Spleen (tissue), 11 donors: ENCODE measurements at regions not wholly inside any gene's neighbourhood (a gene's known extent, or its start where the extent isn't known, plus 50 kb on each side); places are given as distances from the start of the nearest gene placed in this dataset.

ENCODE experiments used
- DNase-seq: peaks from one replicate; pipeline ENCODE4 v3.0.0-alpha.2; 2020
- H3K27ac ChIP-seq, 8 donors: fragments of 200-600 bp; sonication (generic) in 7 of 8; 1 replicate in 4 of 8; 2 replicates in 4 of 8; pipeline versions ENCODE4 v1.5.0 to v1.8.0; 2016 to 2021; ENCODE audit warnings: inconsistent platforms in 4 of 8, mild to moderate bottlenecking in 4 of 8, moderate library complexity in 1 of 8
- H3K27me3 ChIP-seq, 7 donors: fragments of 200-600 bp; sonication (generic) in 6 of 7; replicated peaks in 1 of 7; 1 replicate in 4 of 7; 2 replicates in 3 of 7; pipeline versions ENCODE4 v1.5.0 to v1.8.0; 2016 to 2021; ENCODE audit warnings: inconsistent platforms in 3 of 7, mild to moderate bottlenecking in 1 of 7
- H3K36me3 ChIP-seq, 6 donors: fragments of 200-600 bp; sonication (generic) in 5 of 6; 1 replicate in 4 of 6; 2 replicates in 2 of 6; pipeline versions ENCODE4 v1.5.0 to v1.8.0; 2016 to 2021; ENCODE audit warnings: inconsistent platforms in 2 of 6
- H3K4me1 ChIP-seq, 6 donors: fragments of 200-600 bp; sonication (generic) in 5 of 6; 1 replicate in 3 of 6; 2 replicates in 3 of 6; pipeline versions ENCODE4 v1.5.0 to v1.8.0; 2016 to 2021; ENCODE audit warnings: inconsistent platforms in 3 of 6
- H3K4me3 ChIP-seq, 8 donors: fragments of 200-600 bp; sonication (generic) in 7 of 8; 1 replicate in 4 of 8; 2 replicates in 4 of 8; pipeline versions ENCODE4 v1.5.0 to v1.8.0; 2016 to 2021; ENCODE audit warnings: inconsistent platforms in 4 of 8, mild to moderate bottlenecking in 4 of 8, moderate library complexity in 2 of 8
- H3K9me3 ChIP-seq, 8 donors: fragments of 200-600 bp; sonication (generic) in 7 of 8; 1 replicate in 4 of 8; 2 replicates in 4 of 8; pipeline versions ENCODE4 v1.5.0 to v1.8.0; 2016 to 2021; ENCODE audit warnings: inconsistent platforms in 4 of 8
- CTCF ChIP-seq, 11 experiments: fragments of 200-600 bp in 7 of 11; fragments of 450-650 bp in 4 of 11; sonication (generic) in 4 of 11; IDR thresholded peaks in 8 of 11; conservative IDR thresholded peaks in 3 of 11; 1 replicate in 7 of 11; 2 replicates in 4 of 11; pipeline versions ENCODE4 v1.4.0 to v1.8.0; 2016 to 2021; ENCODE audit warnings: antibody characterized with exemption in 11 of 11, inconsistent platforms in 4 of 11, mild to moderate bottlenecking in 1 of 11
- POLR2A ChIP-seq, 3 donors: fragments of 450-650 bp; IDR thresholded peaks; one replicate each; pipeline ENCODE4 v1.5.1; 2017; ENCODE audit warnings: antibody characterized with exemption in 3 of 3, mild to moderate bottlenecking in 1 of 3
- POLR2AphosphoS5 ChIP-seq, 3 donors: sonication (generic); formaldehyde crosslinking; IDR thresholded peaks; one replicate each; pipeline ENCODE4 v1.5.1; 2017; ENCODE audit warnings: antibody characterized with exemption in 3 of 3
- WGBS, 5 donors: extraction: QIAGEN DNeasy Blood & Tissue Kit in 3 of 5; methylation state at CpG; one replicate each; pipeline versions ENCODE4 v1.1.5 to v1.1.7; 2013 to 2018; 5-methylcytosine and 5-hydroxymethylcytosine counted together
- intact Hi-C: fragments of 100-400 bp; cut with DNase I; formaldehyde crosslinking; loops from one replicate; pipeline ENCODE4 v1.15.0; 2023; ENCODE audit warnings: low total_unique reads
- donor health status: healthy with polysubstance abuse.
- donor health status: DM: no; HTN: no; CAD: no; lungs with moderate emphysema.
- donor health status: DM: no; HTN: no; CAD: no.
- donor health status: Bipolar disorder and iron deficiency.
- donor health status: healthy.
- donor health status: DM: no; HTN: no; CAD: no.
- donor health status: DM: yes; HTN: yes; CAD: no.

GRCh38 chr9:17856995-17857394 is 278.1 kb downstream of the SH3GL2 start:
- Histone ChIP-seq H3K9me3 (no peaks in the 10 kb centered on the region), H3K4me1 (no peaks in the 10 kb centered on the region), H3K4me3 (no peak overlapping the region), H3K27me3 (no peaks in the 10 kb centered on the region), H3K27ac (no peak overlapping the region), H3K36me3 (no peaks in the 10 kb centered on the region)
- no peak for DNase-seq
- intact Hi-C loops, result no loop called here
- TF ChIP-seq CTCF (IDR thresholded peaks at IDR 0.05 in 8 of 11, conservative IDR thresholded peaks at IDR 0.05 in 3 of 11) (no peak), POLR2AphosphoS5 (IDR thresholded peaks at IDR 0.05) (no peak), POLR2A (IDR thresholded peaks at IDR 0.05) (no peak)
- WGBS, 5 donors, result 86 to 95% (median 92%) methylated on average over 3 of the region's 3 CpGs

GRCh38 chr9:17859228-17859627 is 280.4 kb downstream of the SH3GL2 start:
- Histone ChIP-seq H3K9me3 (no peaks in the 10 kb centered on the region), H3K4me1 (no peaks in the 10 kb centered on the region), H3K27me3 (no peaks in the 10 kb centered on the region), H3K4me3 (no peak overlapping the region), H3K27ac (no peak overlapping the region), H3K36me3 (no peaks in the 10 kb centered on the region)
- DNase-seq, result no peak
- WGBS, 5 donors, result 38 to 55% (median 50%) methylated on average over 3 of the region's 3 CpGs
- intact Hi-C loops, result no loop called here
- no peak for TF ChIP-seq POLR2AphosphoS5 (IDR thresholded peaks at IDR 0.05)
- no peak for TF ChIP-seq POLR2A (IDR thresholded peaks at IDR 0.05)
- no peak for TF ChIP-seq CTCF (IDR thresholded peaks at IDR 0.05 in 8 of 11, conservative IDR thresholded peaks at IDR 0.05 in 3 of 11)

GRCh38 chr9:17859987-17860386 is 281.1 kb downstream of the SH3GL2 start:
- DNase-seq, result no peak
- H3K27ac ChIP-seq, result no peak overlapping the region
- H3K4me3 ChIP-seq, result no peak overlapping the region
- WGBS, 5 donors, result 72 to 83% (median 73%) methylated on average over 4 of the region's 4 CpGs
- no peaks in the 10 kb centered on the region for H3K36me3 ChIP-seq
- TF ChIP-seq POLR2AphosphoS5 (IDR thresholded peaks at IDR 0.05) (no peak), POLR2A (IDR thresholded peaks at IDR 0.05) (no peak), CTCF (IDR thresholded peaks at IDR 0.05 in 8 of 11, conservative IDR thresholded peaks at IDR 0.05 in 3 of 11) (no peak)
- no peaks in the 10 kb centered on the region for H3K27me3 ChIP-seq
- intact Hi-C loops, result no loop called here
- H3K4me1 ChIP-seq, result no peaks in the 10 kb centered on the region
- no peaks in the 10 kb centered on the region for H3K9me3 ChIP-seq

GRCh38 chr9:17862101-17862500 is 283.2 kb downstream of the SH3GL2 start:
- DNase-seq, result no peak
- Histone ChIP-seq H3K9me3 (no peaks in the 10 kb centered on the region), H3K4me1 (no peaks in the 10 kb centered on the region), H3K36me3 (no peaks in the 10 kb centered on the region), H3K27ac (no peak overlapping the region), H3K4me3 (no peak overlapping the region), H3K27me3 (no peaks in the 10 kb centered on the region)
- 66 to 85% (median 73%) methylated on average over 4 of the region's 4 CpGs for WGBS, 5 donors
- TF ChIP-seq POLR2AphosphoS5 (IDR thresholded peaks at IDR 0.05) (no peak), POLR2A (IDR thresholded peaks at IDR 0.05) (no peak), CTCF (IDR thresholded peaks at IDR 0.05 in 8 of 11, conservative IDR thresholded peaks at IDR 0.05 in 3 of 11) (no peak)
- intact Hi-C loops, result no loop called here
